Erythroblast (primary cell): ENCODE measurements at regions not wholly inside any gene's neighbourhood (a gene's known extent, or its start where the extent isn't known, plus 50 kb on each side); places are given as distances from the start of the nearest gene placed in this dataset.

Experiments used
- GATA1 ChIP-seq: IDR thresholded peaks from 2 replicates; pipeline ENCODE4 v1.6.1; 2011; ENCODE audit warnings: low read depth, mild to moderate bottlenecking, control low read depth, low read length, moderate library complexity
- POLR2A ChIP-seq: IDR thresholded peaks from 2 replicates; pipeline ENCODE4 v1.6.1; 2011; ENCODE audit warnings: mild to moderate bottlenecking, low read length

- TF ChIP-seq POLR2A (no peak), GATA1 (no peak)
Measured at GRCh38 chr20:56735084-56735642, 106.1 kb downstream of the TFAP2C start.
